OCI-LY3 (cell line): ENCODE measurements at regions not wholly inside any gene's neighbourhood (a gene's known extent, or its start where the extent isn't known, plus 50 kb on each side); places are given as distances from the start of the nearest gene placed in this dataset.

ENCODE experiments used
- H2AFZ ChIP-seq: fragments of 200-600, 300-600 bp; shearing (Covaris generic); 2 replicates; pipeline ENCODE4 v1.6.0; 2014; ENCODE audit warnings: antibody characterized with exemption, low read depth, low read length
- H3K27ac ChIP-seq: fragments of 200-600, 300-600 bp; sonication (generic); 2 replicates; pipeline ENCODE4 v1.5.1; 2014; ENCODE audit warnings: mild to moderate bottlenecking, low read length, moderate library complexity, mixed read lengths
- H3K27me3 ChIP-seq: fragments of 200-600, 300-600 bp; sonication (generic); 2 replicates; pipeline ENCODE4 v1.6.1; 2014; ENCODE audit warnings: low read depth, low read length, mixed read lengths
- H3K36me3 ChIP-seq: fragments of 200-600, 300-600 bp; sonication (generic); replicated peaks from 2 replicates; pipeline ENCODE3; 2014; ENCODE audit warnings: low read depth, low read length, mixed read lengths
- H3K4me1 ChIP-seq: fragments of 300-600, 200-600 bp; sonication (generic); 2 replicates; pipeline ENCODE4 v1.6.1; 2014; ENCODE audit warnings: low read length, mixed read lengths
- H3K4me2 ChIP-seq: fragments of 200-600, 300-600 bp; sonication (generic); 2 replicates; pipeline ENCODE4 v1.6.1; 2014; ENCODE audit warnings: low read length, mixed read lengths
- H3K4me3 ChIP-seq: fragments of 300-600, 200-600 bp; sonication (generic); 2 replicates; pipeline ENCODE4 v1.5.1; 2014; ENCODE audit warnings: antibody characterized with exemption, mild to moderate bottlenecking, low read length, moderate library complexity
- H3K79me2 ChIP-seq: fragments of 300-600, 200-600 bp; shearing (Covaris generic); 2 replicates; pipeline ENCODE4 v1.6.1; 2014; ENCODE audit warnings: mild to moderate bottlenecking, low read length, mixed read lengths
- H3K9ac ChIP-seq: fragments of 300-600, 200-600 bp; shearing (Covaris generic); 2 replicates; pipeline ENCODE4 v1.6.0; 2014; ENCODE audit warnings: mild to moderate bottlenecking, low read length, moderate library complexity
- H3K9me3 ChIP-seq: fragments of 200-600, 300-600 bp; shearing (Covaris generic); 2 replicates; pipeline ENCODE4 v1.6.1; 2014; ENCODE audit warnings: low read length, mixed read lengths; ENCODE audit not compliant: insufficient read depth
- H4K20me1 ChIP-seq: fragments of 200-600, 300-600 bp; sonication (generic); 2 replicates; pipeline ENCODE4 v1.6.1; 2016; ENCODE audit warnings: low read length, mixed read lengths; ENCODE audit not compliant: insufficient read depth
- EZH2phosphoT487 ChIP-seq: fragments of 200-600 bp; shearing (Covaris generic); IDR thresholded peaks from 2 replicates; pipeline ENCODE4 v1.6.1; 2018; ENCODE audit warnings: antibody characterized with exemption, mixed run types, low read depth
- TF ChIP-seq, protein P1 (sequence below): fragments of 200-600, 300-600 bp; sonication (generic); IDR thresholded peaks from 2 replicates; pipeline ENCODE4 v1.5.1; 2014; ENCODE audit warnings: antibody characterized with exemption, low read length, low read depth

DNA sequence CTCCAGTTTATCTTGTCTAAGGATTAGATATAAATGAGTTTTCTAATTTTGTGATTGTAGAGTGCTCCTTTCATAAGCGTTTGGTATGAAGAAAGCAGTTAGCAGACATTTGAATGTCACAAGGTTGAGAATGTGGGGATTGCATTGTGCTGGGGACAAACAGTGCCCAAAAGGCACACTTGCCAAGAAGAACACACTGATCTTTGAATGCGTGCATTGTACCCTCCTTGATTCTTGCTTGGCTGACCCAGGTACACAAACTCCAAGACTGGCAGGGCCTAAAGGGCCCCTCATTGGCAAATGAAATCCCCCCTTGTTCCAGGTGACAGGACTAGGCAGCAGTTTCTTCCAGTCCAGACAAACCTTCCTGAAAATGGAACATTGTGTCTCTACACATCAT is 96.9 kb upstream of the LIFR start:
- Histone ChIP-seq H2AFZ (no peak overlapping the region), H3K4me1 (peaks cover 3% of the 10 kb centered on the region; the same call in 1 of the 2 replicates), H3K9ac (no peak overlapping the region), H3K9me3 (no peaks in the 10 kb centered on the region), H3K79me2 (no peaks in the 10 kb centered on the region), H4K20me1 (no peaks in the 10 kb centered on the region), H3K36me3 (no peaks in the 10 kb centered on the region), H3K27ac (no peak overlapping the region), H3K4me2 (no peak overlapping the region), H3K4me3 (no peak overlapping the region), H3K27me3 (peaks cover 11% of the 10 kb centered on the region; the same call in 1 of the 2 replicates)
- TF ChIP-seq EZH2phosphoT487: no peak
- TF ChIP-seq, protein P1, sequence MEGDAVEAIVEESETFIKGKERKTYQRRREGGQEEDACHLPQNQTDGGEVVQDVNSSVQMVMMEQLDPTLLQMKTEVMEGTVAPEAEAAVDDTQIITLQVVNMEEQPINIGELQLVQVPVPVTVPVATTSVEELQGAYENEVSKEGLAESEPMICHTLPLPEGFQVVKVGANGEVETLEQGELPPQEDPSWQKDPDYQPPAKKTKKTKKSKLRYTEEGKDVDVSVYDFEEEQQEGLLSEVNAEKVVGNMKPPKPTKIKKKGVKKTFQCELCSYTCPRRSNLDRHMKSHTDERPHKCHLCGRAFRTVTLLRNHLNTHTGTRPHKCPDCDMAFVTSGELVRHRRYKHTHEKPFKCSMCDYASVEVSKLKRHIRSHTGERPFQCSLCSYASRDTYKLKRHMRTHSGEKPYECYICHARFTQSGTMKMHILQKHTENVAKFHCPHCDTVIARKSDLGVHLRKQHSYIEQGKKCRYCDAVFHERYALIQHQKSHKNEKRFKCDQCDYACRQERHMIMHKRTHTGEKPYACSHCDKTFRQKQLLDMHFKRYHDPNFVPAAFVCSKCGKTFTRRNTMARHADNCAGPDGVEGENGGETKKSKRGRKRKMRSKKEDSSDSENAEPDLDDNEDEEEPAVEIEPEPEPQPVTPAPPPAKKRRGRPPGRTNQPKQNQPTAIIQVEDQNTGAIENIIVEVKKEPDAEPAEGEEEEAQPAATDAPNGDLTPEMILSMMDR: no peak

- Histone ChIP-seq H3K27ac (no peak overlapping the region), H2AFZ (no peak overlapping the region), H3K4me2 (no peak overlapping the region), H3K9ac (no peak overlapping the region), H3K36me3 (no peaks in the 10 kb centered on the region), H3K79me2 (no peaks in the 10 kb centered on the region), H3K4me3 (no peak overlapping the region), H3K9me3 (no peaks in the 10 kb centered on the region), H3K27me3 (peaks cover 12% of the 10 kb centered on the region; the same call in 1 of the 2 replicates), H4K20me1 (no peaks in the 10 kb centered on the region), H3K4me1 (peaks cover 1% of the 10 kb centered on the region; the same call in 1 of the 2 replicates)
- TF ChIP-seq EZH2phosphoT487: no peak
- TF ChIP-seq, protein P1: no peak
These were observed 99.2 kb upstream of the LIFR start for GRCh38 chr5:38655691-38656090.

DNA sequence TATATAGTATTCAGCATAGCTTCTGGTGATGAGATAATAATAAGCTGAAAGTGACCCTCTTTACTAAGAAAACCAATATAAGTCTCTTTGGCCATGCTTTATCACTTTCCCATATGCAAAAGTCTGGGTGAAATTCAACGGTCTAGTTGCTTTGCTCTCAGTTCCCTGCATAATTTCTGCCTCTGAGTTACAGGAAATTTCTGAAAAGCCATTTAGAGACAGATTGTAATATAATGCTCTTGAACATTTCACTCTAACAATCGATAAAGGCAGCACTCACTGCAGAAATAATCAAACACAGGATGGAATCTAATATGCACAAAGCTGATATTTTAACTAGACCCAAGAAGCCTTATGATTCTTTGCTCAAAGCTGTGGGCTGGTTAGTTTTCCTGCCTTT is 100.1 kb upstream of the LIFR start:
- H3K27me3 ChIP-seq: peaks cover 10% of the 10 kb centered on the region; the same call in 1 of the 2 replicates

DNA sequence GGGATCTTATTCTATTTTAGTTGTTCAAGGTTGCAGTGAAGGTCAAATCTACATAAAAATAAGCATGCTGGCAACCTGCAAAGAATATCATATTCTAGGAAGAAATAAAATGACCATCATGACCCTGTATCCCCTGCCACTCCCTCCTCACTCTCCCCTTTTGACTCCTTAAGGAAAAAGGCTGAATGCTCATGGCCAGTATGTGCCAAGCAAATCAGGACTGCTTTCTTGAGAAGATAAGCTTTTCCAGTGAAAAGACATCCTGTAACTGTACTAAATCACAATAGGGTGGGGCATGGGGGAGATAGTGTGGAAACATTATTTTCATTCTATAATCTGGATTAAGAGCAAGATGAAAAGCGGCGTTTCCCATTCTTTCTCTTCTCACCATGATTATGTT is 100.6 kb upstream of the LIFR start:
- Histone ChIP-seq H3K4me2 (no peak overlapping the region), H4K20me1 (no peaks in the 10 kb centered on the region), H3K27ac (no peak overlapping the region), H3K9ac (no peak overlapping the region), H3K36me3 (no peaks in the 10 kb centered on the region), H3K9me3 (no peaks in the 10 kb centered on the region), H3K4me1 (no peaks in the 10 kb centered on the region), H3K4me3 (no peak overlapping the region), H3K27me3 (peaks cover 13% of the 10 kb centered on the region; the same call in 1 of the 2 replicates), H2AFZ (no peak overlapping the region), H3K79me2 (no peaks in the 10 kb centered on the region)
- TF ChIP-seq, protein P1: no peak
- no peak for TF ChIP-seq EZH2phosphoT487

More for the DNA sequence above, 100.1 kb upstream of the LIFR start:
- Histone ChIP-seq H3K4me1 (no peaks in the 10 kb centered on the region), H2AFZ (no peak overlapping the region), H3K36me3 (no peaks in the 10 kb centered on the region), H3K79me2 (no peaks in the 10 kb centered on the region), H3K9ac (no peak overlapping the region), H3K4me3 (no peak overlapping the region), H3K9me3 (no peaks in the 10 kb centered on the region), H3K27ac (no peak overlapping the region), H3K4me2 (no peak overlapping the region), H4K20me1 (no peaks in the 10 kb centered on the region)
- TF ChIP-seq, protein P1: no peak
- TF ChIP-seq EZH2phosphoT487: no peak
